ENCODE measurements at regions not wholly inside any gene's neighbourhood (a gene's known extent, or its start where the extent isn't known, plus 50 kb on each side); places are given as distances from the start of the nearest gene placed in this dataset.
"Not testable (repeated sequence)": the region's sequence is repeated elsewhere in the genome, so short reads cannot be mapped to it uniquely, and the experiment has no call there.

GRCh38 chr9:64455107-64455648 is 829.8 kb downstream of the FOXD4L5 start:
- not testable (repeated sequence) for TF ChIP-seq KDM1A (IDR thresholded peaks at IDR 0.05; ENCODE audit: borderline replicate concordance, low read length); EP300 (IDR thresholded peaks at IDR 0.05; ENCODE audit: borderline replicate concordance in 1 of 2, low read depth in 2 of 2, low read length in 2 of 2)
